ENCODE measurements at regions not wholly inside any gene's neighbourhood (a gene's known extent, or its start where the extent isn't known, plus 50 kb on each side); places are given as distances from the start of the nearest gene placed in this dataset.

DNA sequence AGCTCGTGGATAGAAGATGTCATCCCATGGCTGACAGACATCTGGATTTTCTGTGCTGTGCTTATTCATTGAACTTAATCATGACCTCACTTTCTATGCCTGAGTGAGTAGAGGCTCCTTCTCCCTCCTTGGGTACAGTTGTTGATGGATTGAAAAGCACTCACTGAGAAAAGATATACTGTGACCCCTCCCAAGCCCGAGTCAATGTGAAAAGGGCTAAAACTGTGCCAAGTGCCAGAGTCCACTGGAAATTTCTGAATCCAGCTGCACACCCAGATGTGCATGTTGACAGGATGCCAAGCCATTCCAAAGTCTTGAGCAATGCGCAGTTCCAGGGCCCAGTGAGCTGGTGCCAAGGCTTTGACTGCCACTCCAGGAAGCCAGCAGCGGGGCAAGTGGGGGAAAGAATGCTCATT, 473.0 kb downstream of the NTRK2 start:
- H3K27me3 ChIP-seq: no peaks in the 10 kb centered on the region
- intact Hi-C loops (cut with DNase I): no loop called here
- no peaks in the 10 kb centered on the region for H3K4me1 ChIP-seq
- H3K27ac ChIP-seq: no peak overlapping the region
- H3K4me3 ChIP-seq: no peak overlapping the region
- no peaks in the 10 kb centered on the region for H3K9me3 ChIP-seq
- no peak for DNase-seq (ENCODE audit: low spot score in 2 of 2)
- TF ChIP-seq, protein P1, sequence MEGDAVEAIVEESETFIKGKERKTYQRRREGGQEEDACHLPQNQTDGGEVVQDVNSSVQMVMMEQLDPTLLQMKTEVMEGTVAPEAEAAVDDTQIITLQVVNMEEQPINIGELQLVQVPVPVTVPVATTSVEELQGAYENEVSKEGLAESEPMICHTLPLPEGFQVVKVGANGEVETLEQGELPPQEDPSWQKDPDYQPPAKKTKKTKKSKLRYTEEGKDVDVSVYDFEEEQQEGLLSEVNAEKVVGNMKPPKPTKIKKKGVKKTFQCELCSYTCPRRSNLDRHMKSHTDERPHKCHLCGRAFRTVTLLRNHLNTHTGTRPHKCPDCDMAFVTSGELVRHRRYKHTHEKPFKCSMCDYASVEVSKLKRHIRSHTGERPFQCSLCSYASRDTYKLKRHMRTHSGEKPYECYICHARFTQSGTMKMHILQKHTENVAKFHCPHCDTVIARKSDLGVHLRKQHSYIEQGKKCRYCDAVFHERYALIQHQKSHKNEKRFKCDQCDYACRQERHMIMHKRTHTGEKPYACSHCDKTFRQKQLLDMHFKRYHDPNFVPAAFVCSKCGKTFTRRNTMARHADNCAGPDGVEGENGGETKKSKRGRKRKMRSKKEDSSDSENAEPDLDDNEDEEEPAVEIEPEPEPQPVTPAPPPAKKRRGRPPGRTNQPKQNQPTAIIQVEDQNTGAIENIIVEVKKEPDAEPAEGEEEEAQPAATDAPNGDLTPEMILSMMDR (IDR thresholded peaks at IDR 0.05): no peak
- no peaks in the 10 kb centered on the region for H3K36me3 ChIP-seq

DNA sequence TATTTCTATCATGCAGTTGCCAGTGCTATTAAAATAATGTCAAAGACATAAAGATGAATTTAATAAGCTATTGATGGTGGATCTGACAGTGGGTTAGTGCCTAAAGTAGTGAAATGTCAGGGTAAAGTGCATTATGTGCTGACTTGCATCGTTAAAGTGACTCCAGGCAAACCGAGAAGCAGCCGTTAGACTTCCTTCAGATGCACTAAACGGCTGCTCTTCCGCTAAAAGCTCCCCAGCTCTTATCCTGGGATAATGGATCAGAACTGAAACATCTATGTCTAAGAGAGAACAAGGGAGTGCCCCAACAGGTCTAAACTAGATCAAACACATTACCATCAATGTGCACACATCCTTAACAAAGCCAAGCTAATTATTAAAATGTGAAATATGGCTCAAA, 468.2 kb downstream of the NTRK2 start:
- H3K36me3 ChIP-seq: no peaks in the 10 kb centered on the region
- TF ChIP-seq, protein P1 (IDR thresholded peaks at IDR 0.05): no peak
- no peaks in the 10 kb centered on the region for H3K9me3 ChIP-seq
- no peaks in the 10 kb centered on the region for H3K4me1 ChIP-seq
- no peak for DNase-seq (ENCODE audit: low spot score in 2 of 2)
- intact Hi-C loops (cut with DNase I): no loop called here
- no peak overlapping the region for H3K27ac ChIP-seq
- H3K4me3 ChIP-seq: no peak overlapping the region
- no peaks in the 10 kb centered on the region for H3K27me3 ChIP-seq

DNA sequence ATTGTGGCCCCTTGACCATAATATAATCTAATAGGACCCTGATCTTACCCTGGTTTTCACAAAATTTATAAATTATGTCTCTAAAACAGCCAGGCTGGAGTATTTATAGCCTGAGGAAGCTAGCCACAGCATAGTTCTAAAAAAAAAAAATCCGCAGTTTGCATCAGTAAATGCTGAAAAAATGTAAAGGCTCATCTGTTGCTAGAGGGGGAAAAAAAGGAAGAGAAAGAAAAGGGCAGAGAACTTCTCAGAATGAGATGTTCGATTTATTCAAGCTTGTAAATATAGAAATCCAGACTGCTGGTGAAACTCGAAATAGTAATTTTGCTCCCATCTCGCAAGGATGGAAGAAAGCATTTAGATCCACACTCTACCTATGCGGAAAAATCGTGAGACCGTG, 467.5 kb downstream of the NTRK2 start:
- Histone ChIP-seq H3K36me3 (no peaks in the 10 kb centered on the region), H3K27me3 (no peaks in the 10 kb centered on the region), H3K4me3 (no peak overlapping the region), H3K27ac (no peak overlapping the region), H3K9me3 (no peaks in the 10 kb centered on the region), H3K4me1 (no peaks in the 10 kb centered on the region)
- intact Hi-C loops (cut with DNase I): no loop called here
- TF ChIP-seq, protein P1 (IDR thresholded peaks at IDR 0.05): no peak
- DNase-seq (ENCODE audit: low spot score in 2 of 2): no peak

DNA sequence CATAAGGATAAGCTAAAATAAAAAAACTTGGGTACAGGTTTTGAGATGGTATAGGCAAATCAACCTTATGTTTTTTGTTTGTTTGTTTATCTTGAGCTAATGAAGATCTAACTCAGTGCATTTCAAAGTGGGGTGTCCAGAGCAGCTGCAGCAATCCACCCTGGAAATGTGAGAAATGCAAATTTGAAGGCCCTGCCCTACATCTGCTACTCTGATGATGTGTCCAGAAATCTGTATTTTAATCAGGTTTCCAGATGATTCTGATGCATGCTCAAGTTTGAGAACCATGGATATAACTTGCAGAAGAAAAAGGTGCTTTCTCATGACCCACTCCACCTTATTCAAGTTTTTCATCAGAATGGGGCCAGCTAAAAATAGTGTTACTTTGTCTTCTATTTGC, 467.0 kb downstream of the NTRK2 start:
- Histone ChIP-seq H3K4me3 (no peak overlapping the region), H3K4me1 (no peaks in the 10 kb centered on the region), H3K36me3 (no peaks in the 10 kb centered on the region), H3K27me3 (no peaks in the 10 kb centered on the region), H3K27ac (no peak overlapping the region), H3K9me3 (no peaks in the 10 kb centered on the region)
- intact Hi-C loops (cut with DNase I): no loop called here
- TF ChIP-seq, protein P1 (IDR thresholded peaks at IDR 0.05): no peak
- no peak for DNase-seq (ENCODE audit: low spot score in 2 of 2)

DNA sequence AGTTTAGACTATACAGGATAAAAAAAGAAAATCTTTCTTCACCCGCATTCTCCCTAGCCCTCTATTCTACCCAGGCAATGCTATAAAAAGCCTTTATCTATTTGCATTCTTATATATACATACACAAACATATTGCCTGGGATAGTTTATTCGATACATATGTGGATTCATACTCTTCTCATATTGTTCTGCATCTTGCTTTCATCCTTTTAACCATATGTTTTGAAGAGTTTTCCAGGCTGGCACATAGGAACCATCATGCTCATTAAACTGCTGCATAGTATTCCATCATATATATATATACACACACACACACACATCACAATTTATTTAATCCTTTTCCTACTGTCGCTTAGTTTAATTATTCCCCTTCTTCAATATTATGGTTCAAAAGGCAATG, 461.2 kb downstream of the NTRK2 start:
- no peak for DNase-seq (ENCODE audit: low spot score in 2 of 2)
- Histone ChIP-seq H3K4me3 (no peak overlapping the region), H3K27me3 (no peaks in the 10 kb centered on the region), H3K27ac (no peak overlapping the region), H3K9me3 (no peaks in the 10 kb centered on the region), H3K4me1 (no peaks in the 10 kb centered on the region), H3K36me3 (no peaks in the 10 kb centered on the region)
- intact Hi-C loops (cut with DNase I): no loop called here
- TF ChIP-seq, protein P1 (IDR thresholded peaks at IDR 0.05): no peak

DNA sequence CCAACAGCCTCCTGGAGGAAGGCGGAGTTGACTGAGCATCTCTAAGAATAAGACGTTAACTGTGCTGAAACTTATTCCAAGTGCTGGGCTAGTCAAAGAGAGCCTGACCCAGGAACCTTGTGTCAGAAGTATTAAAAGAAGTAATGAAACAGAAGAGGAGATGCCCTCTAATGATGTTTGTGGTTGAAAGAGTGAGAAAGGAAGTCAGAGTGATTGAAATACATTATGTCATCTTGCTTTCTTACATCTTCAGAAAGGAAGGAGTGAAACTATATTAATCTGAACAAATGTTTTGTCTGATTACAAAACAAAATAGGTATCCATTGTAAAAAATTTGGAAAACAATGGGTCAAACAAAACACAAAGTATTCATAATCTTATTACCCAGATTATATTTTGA, 460.7 kb downstream of the NTRK2 start:
- Histone ChIP-seq H3K27ac (no peak overlapping the region), H3K4me3 (no peak overlapping the region), H3K9me3 (no peaks in the 10 kb centered on the region), H3K4me1 (no peaks in the 10 kb centered on the region), H3K36me3 (no peaks in the 10 kb centered on the region), H3K27me3 (no peaks in the 10 kb centered on the region)
- intact Hi-C loops (cut with DNase I): no loop called here
- no peak for DNase-seq (ENCODE audit: low spot score in 2 of 2)
- TF ChIP-seq, protein P1 (IDR thresholded peaks at IDR 0.05): no peak
